ENCODE measurements at regions not wholly inside any gene's neighbourhood (a gene's known extent, or its start where the extent isn't known, plus 50 kb on each side); places are given as distances from the start of the nearest gene placed in this dataset.

GRCh38 chr4:161247831-161248230 lies 916.0 kb downstream of the FSTL5 start:
- no peaks in the 10 kb centered on the region for H3K9me3 ChIP-seq
- no peaks in the 10 kb centered on the region for H3K4me1 ChIP-seq (replicated peaks)
- TF ChIP-seq CTCF (IDR thresholded peaks at IDR 0.05): no peak
- no peak for TF ChIP-seq POLR2A (IDR thresholded peaks at IDR 0.05)
- TF ChIP-seq POLR2AphosphoS5 (IDR thresholded peaks at IDR 0.05): no peak
- no peak overlapping the region for H3K4me3 ChIP-seq
- DNase-seq (ENCODE audit: low spot score): no peak
- no peak overlapping the region for H3K27ac ChIP-seq
- intact Hi-C loops (cut with DNase I): no loop called here
- H3K27me3 ChIP-seq (replicated peaks; ENCODE audit: insufficient read depth): no peaks in the 10 kb centered on the region
- WGBS: 19% methylated on average over 1 of the region's 1 CpG
- H3K36me3 ChIP-seq: no peaks in the 10 kb centered on the region

GRCh38 chr4:161238033-161238432 lies 925.8 kb downstream of the FSTL5 start:
- no peaks in the 10 kb centered on the region for H3K9me3 ChIP-seq
- H3K27ac ChIP-seq: no peak overlapping the region
- no peak overlapping the region for H3K4me3 ChIP-seq
- no peaks in the 10 kb centered on the region for H3K4me1 ChIP-seq (replicated peaks)
- TF ChIP-seq CTCF (IDR thresholded peaks at IDR 0.05) (no peak), POLR2AphosphoS5 (IDR thresholded peaks at IDR 0.05) (no peak), POLR2A (IDR thresholded peaks at IDR 0.05) (no peak)
- no peak for DNase-seq (ENCODE audit: low spot score)
- H3K36me3 ChIP-seq: no peaks in the 10 kb centered on the region
- intact Hi-C loops (cut with DNase I): no loop called here
- 26% methylated on average over 3 of the region's 3 CpGs for WGBS
- H3K27me3 ChIP-seq (replicated peaks; ENCODE audit: insufficient read depth): no peaks in the 10 kb centered on the region

- intact Hi-C loops (cut with DNase I): no loop called here
- 62% methylated on average over 4 of the region's 4 CpGs for WGBS
Measured at GRCh38 chr4:161237495-161237894, 926.3 kb downstream of the FSTL5 start.

GRCh38 chr4:161225327-161225726 lies 938.5 kb downstream of the FSTL5 start:
- TF ChIP-seq POLR2AphosphoS5 (IDR thresholded peaks at IDR 0.05) (no peak), CTCF (IDR thresholded peaks at IDR 0.05) (no peak)
- H3K36me3 ChIP-seq: no peaks in the 10 kb centered on the region
- no peak overlapping the region for H3K4me3 ChIP-seq
- no peak overlapping the region for H3K27ac ChIP-seq
- DNase-seq (ENCODE audit: low spot score): no peak
- H3K27me3 ChIP-seq (replicated peaks; ENCODE audit: insufficient read depth): no peaks in the 10 kb centered on the region
- H3K9me3 ChIP-seq: no peaks in the 10 kb centered on the region
- no peaks in the 10 kb centered on the region for H3K4me1 ChIP-seq (replicated peaks)
- intact Hi-C loops (cut with DNase I): no loop called here

More at GRCh38 chr4:161237495-161237894, 926.3 kb downstream of the FSTL5 start:
- Histone ChIP-seq H3K9me3 (no peaks in the 10 kb centered on the region), H3K27ac (no peak overlapping the region), H3K4me1 (replicated peaks) (no peaks in the 10 kb centered on the region), H3K27me3 (replicated peaks; ENCODE audit: insufficient read depth) (no peaks in the 10 kb centered on the region), H3K4me3 (no peak overlapping the region), H3K36me3 (no peaks in the 10 kb centered on the region)
- TF ChIP-seq CTCF (IDR thresholded peaks at IDR 0.05) (no peak), POLR2AphosphoS5 (IDR thresholded peaks at IDR 0.05) (no peak), POLR2A (IDR thresholded peaks at IDR 0.05) (no peak)
- DNase-seq (ENCODE audit: low spot score): no peak

- 76% methylated on average over 2 of the region's 2 CpGs for WGBS
- Histone ChIP-seq H3K9me3 (no peaks in the 10 kb centered on the region), H3K4me3 (no peak overlapping the region), H3K27me3 (replicated peaks; ENCODE audit: insufficient read depth) (no peaks in the 10 kb centered on the region), H3K36me3 (no peaks in the 10 kb centered on the region), H3K4me1 (replicated peaks) (no peaks in the 10 kb centered on the region), H3K27ac (no peak overlapping the region)
- DNase-seq (ENCODE audit: low spot score): no peak
- TF ChIP-seq POLR2A (IDR thresholded peaks at IDR 0.05): no peak
- no peak for TF ChIP-seq POLR2AphosphoS5 (IDR thresholded peaks at IDR 0.05)
- no peak for TF ChIP-seq CTCF (IDR thresholded peaks at IDR 0.05)
- intact Hi-C loops (cut with DNase I): no loop called here
Measured at GRCh38 chr4:161222889-161223288, 940.9 kb downstream of the FSTL5 start.
